GM19328 (cell line): ENCODE measurements at regions not wholly inside any gene's neighbourhood (a gene's known extent, or its start where the extent isn't known, plus 50 kb on each side); places are given as distances from the start of the nearest gene placed in this dataset.
"Not testable (repeated sequence)": the region's sequence is repeated elsewhere in the genome, so short reads cannot be mapped to it uniquely, and the experiment has no call there.

ENCODE experiments used
- ATAC-seq: cut with Tn5 transposase; IDR thresholded peaks from one replicate; pipeline ENCODE4 v1.9.1; 2021; ENCODE audit warnings: mild to moderate bottlenecking, moderate library complexity; ENCODE audit not compliant: unreplicated experiment

DNA sequence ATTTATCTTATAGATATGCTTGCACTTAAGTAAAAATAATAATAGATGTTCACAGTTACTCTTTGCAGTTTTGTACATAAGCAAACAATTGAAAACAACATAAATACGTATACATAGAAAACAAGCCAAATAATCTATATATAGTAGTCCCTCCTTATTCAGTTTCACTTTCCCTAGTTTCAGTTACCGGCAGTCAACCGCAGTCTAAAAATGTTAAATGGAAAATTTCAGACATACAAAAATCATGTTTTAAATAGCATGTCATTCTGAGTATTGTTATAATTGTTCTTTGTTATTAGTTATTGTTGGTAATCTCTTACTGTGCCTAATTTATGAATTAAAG, 262.0 kb downstream of the CGGBP1 start:
- ATAC-seq = no peak

DNA sequence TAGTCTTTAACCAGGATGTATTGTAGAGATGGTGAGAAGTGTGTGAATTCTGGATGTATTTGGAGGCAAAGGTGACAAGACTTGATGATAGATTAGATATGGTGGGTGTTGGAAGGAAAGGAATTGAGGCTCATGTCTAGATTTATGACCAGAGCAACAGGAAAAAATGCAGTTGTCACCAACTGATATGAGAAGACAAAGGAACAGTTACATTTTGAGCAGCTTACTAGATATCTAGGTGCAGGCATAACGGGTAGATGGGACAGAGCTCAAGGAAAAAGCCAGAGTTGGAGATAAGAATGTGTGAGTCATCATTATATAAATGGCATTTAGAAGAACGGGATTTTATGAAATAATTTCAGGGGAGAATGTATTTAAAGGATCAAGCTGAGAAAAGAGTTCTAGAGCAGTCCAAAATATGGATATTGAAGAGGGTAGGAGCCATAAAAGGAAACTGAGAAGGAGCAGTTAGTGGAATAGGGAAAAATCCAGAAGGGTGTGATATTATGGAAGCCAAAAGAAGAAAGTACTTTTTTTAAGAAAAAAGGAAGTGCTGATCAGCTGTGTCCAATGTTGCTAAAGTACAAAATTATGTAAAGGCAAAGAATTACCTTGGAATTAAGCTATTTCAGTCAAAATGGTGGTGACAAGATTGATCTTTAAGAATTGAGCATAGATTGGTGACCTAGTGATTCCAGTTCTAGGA, 262.5 kb downstream of the CGGBP1 start:
- no peak for ATAC-seq

DNA sequence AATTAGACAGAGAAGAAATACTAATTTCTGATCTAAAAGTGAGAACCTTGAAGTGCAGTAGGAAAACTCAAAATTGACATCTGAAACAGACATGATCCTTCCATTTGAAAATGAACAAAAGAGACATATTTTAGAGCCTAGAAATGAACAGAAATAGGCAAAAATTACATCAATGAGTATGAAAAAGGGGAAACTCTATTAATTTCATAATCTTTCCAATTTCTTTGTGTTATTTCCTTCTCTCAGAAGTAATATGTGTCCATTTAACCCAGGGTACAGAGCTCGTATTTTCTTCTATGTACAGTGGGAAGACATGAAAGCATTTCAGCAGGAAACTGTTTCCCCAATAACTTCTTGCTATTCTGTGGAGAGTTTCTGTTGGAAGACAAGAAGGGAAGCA, 263.1 kb downstream of the CGGBP1 start:
- ATAC-seq = no peak

DNA sequence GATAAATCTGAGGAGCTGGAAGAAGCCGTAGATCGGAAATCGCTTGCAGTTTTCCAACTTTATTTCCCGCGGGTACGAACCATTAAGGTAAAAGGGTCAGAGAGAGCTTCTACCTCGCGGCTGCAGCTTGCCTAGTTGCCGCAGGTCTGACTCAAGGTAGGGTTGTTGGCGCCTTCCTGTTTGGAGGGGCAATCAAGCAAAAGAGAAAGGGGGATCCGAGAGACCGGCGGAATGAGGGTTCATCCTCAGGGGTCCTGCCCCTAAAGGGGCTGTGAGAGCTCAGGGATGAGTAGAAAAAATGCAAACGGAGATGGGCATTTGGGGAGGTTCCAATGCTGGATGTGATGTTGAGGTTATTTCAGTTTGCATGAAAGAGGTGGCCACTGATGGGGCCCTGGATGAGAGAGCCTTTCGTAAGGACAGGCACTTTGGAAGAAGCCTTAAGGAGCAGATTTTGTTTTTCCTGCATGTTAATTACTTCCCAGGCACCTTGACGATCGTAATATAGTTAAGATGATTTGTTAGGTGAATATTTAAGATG, 265.4 kb downstream of the CGGBP1 start:
- no peak for ATAC-seq

DNA sequence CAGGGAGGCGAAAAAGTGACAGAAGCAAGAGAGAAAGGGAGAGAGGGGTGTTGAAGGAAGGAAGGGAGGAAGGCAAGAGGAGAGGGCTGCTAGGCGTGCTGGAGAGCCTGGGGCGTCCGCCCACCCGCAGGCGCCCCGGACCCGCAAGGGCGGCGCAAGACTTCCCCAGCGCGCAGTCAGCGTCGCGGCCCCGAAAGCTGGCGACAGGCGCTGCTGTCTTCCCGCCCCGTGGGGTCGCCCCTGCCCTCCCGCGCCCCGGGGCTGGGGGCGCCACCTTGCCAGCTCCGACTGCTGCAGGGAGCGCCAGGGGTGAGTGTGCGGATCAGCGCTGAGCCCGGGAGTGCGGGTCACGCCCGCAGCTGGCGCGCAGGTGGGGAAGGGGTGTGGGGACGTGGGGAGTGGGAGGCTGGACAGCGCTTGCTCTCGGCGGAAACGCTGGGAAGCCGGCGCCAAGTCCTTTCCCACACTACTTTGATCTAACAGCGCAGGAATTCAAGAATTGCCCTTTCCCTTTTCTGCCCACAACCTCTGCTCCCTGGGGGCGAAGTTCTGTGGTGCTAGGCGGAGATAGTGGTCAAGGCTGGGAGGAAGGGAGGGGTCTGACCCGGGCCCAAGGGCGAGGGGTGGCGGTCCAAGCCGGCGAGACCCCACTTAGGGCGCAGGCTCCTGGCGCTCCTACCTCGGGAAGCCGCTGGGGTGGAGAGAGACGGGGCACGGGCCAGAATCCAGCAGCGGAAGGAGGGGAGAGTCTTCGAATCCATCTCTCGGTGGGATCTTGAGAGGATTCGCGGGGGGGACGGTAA, 266.1 kb downstream of the CGGBP1 start, which contains the start of gene HTR1F:
Gene HTR1F (plus strand): TSS at position 173 of the 803 bp plus-strand sequence.
- no peak for ATAC-seq

DNA sequence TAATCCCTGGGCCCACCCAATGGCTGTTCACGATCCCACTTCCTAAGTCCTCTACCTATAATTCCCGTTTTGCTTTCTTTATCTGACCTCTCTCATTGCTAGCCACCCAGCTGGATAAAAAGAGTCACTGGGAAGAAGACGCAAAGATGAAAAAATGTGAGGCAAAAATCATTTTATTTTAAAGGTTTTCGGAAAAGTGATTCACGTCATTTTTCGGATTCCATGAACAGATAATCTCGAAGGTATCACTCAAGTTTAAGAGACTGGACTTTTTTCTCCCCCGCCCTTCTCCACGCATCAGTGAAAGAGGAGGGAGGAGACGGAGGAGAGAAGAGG, 266.6 kb downstream of the CGGBP1 start:
- ATAC-seq = no peak

DNA sequence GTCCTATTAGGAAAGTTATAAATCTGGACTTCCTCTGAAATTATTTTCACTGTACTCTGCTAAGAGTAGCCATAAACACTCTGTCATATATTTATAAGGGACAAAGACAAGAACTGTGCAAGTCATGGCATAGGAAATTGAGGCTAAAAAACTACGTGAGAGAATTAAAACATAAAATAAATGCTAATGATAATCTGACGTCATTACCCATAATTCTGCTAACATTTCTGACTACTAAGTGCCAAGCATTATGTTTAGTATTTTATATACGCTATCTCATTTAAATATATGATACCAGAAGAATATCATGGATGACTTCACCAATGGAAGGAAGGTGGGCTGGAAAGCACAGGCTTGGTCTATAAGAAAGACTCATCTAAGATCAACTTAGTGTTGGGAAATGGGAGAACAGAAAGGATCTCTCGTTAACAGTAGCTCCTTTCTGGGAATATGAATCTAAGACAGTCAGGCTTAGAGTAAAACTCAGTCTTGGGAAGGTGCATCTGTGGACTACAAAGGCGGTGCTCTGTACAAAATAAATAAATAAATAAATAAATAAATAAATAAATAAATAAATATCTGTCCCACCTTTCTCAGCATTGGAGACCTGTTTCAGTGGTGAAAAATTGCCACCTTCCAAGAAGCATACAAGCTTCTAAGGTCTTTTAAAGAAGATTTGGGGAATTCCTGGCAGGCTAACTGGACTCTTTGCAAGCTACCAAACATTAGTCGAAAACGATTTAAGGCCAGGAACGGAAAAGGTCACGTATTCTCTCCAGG, 267.4 kb downstream of the CGGBP1 start:
- no peak for ATAC-seq

DNA sequence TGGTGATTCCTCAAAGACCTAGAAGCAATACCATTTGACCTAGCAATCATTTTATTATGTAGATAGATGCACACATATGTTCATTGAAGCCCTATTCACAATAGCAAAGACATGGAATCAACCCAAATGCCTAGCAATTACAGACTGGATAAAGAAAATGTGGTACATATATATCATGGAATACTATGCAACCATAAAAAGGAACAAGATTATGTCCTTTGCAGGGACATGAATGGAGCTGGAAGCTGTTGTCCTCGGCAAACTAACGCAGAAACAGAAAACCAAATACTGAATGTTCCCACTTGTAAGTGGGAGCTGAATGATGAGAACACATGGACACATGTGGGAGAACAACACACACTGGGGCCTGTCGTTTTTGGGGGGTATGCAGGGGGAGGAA, 269.8 kb downstream of the CGGBP1 start:
- ATAC-seq = not testable (repeated sequence)

DNA sequence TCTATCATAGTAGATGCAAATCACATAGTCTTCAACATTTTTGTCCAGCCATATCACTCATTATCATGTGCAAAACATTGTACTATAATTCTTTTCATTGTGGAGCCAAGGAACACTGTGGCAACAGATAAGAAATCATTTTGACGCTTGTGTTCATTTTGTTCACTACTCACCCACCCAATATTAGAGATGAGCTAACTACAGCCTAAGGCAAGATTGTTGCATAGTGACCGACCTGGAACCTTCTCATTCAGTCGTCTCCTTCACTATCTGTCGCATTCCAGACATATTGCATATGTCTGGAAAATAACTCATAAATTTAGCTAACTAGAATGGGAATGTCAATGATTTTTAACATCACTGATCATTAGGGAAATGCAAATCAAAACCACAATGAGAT, 270.3 kb downstream of the CGGBP1 start:
- ATAC-seq = no peak

DNA sequence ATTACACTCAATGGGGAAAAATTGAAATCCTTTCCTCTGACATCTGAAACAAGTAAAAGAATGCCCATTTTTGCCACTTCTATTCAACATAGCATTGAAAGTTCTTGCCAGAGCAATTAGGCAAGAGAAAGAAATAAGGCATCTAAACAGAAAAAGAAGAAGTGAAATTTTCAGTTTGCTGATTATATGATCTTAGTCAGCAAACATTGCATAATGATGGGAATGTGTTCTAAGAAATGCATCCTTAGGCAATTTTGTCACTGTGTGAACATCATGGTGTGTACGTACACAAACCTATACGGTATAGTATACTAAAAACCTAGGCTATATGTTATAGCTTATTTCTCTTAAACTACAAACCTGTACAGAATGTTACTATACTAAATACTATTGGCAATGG, 278.0 kb downstream of the CGGBP1 start:
- ATAC-seq = no peak

DNA sequence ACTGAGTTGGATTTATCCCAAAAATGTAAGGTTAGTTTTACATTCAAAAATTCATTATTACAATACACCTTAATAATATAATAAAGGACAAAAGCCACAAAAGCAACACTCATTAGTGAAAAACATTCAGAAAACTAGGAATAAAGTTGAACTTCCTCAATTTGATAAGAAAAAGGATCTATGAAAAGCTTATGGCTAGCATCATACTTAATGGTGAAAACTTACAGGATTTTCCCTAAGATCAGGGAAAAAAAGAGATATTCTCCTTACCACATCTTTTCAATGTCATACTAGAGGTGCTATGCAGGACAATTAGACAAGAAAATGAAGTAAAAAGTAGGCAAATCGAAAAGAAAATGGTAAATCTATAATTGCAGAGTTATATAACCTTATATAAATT, 279.9 kb downstream of the CGGBP1 start:
- ATAC-seq = no peak

DNA sequence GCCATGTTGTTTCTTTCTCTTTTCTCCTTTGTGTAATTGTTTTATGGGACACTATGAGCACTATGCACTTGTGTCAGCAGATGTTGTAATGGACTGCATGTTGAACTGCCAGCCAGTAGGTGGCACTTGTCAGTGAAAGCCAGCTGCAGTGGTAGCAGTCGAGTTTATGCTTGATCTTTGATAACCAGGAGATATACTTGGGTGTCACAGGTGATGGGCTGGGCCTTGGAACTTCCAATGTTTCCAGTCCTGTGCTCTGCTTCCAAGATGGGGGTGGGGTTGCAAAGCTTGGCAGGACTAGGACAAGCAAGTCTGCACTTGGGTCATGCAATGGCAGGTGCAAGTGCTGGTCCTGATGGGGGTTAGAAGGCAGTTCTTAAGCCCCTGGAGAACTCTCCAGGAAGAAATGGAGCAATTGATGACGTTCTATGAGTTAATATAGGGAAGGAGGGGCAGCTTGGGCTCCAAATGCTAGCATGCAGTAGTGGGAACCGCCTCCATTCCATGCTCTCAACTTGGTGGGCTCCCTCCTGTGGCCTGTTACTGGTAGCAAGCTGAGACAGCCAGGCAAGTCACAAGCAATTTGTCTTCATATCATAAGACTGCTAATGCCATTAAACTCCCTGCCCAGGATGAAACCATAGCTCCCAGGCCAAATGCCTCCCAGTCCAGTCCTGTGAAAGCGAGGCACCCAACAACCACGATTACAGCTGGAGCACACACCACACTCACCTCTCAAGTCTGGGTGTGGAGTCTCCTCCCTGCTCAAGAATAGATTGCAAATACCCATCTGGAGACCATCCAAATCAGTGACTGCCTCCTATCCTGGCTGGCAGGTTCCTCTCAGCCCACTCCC, 287.2 kb downstream of the CGGBP1 start:
- peak; percentile 90 for ATAC-seq

DNA sequence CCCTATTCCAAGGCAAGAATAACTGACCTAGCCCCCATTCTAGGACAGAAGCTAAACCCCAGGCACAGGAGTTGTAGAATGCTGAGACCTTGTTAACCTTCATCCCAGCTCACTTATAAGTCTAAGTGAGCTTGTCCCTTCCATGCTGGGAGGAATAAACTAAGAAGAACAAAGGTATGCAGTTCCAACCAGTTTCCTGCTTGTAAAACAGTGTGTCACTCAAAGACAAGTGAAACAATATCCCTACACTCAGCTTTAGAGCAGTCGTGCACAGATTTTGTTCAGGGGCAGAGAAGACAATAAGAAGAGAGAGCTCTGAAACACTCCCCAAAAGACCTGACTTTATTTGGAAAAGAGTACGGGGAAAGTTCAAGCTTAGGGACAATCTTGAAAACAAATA, 292.1 kb downstream of the CGGBP1 start:
- ATAC-seq = no peak

DNA sequence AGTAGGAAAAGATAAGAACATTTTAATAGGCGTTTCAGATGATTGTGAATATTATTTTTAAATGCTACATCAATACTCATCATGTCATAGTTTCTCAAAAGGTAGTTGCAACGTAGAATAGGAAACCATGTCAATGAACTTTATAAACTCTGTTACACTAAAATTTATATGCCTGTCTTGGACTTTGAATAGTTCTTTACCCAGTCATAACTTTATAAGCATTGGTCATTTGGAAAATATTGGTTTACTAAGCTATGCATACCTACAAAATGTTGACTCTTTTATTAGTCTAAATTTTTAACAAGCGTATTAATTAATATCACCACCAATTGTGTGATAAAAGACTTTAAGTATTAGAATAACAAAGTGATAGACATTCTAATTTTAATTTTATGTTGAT, 293.5 kb downstream of the CGGBP1 start:
- no peak for ATAC-seq

DNA sequence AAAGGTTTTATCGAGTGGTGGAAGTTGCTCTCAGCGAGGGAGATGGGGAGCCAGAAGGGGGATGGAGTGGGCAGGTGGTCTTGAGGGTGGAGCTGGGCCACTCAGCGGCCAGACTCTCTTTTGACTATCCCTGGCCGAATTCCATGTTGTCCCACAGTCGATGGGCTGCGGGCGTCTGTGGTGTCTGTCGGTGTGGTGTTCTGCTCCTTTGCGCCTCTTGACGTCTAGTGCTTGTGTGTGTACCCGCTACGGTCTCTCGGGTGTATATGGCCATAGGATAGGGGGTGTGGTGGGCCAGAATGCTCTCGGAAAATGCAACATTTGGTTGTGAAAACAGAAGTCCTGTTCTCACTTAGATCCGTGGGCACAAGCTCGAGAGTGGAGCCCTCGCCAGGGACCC, 297.0 kb downstream of the CGGBP1 start:
- no peak for ATAC-seq

DNA sequence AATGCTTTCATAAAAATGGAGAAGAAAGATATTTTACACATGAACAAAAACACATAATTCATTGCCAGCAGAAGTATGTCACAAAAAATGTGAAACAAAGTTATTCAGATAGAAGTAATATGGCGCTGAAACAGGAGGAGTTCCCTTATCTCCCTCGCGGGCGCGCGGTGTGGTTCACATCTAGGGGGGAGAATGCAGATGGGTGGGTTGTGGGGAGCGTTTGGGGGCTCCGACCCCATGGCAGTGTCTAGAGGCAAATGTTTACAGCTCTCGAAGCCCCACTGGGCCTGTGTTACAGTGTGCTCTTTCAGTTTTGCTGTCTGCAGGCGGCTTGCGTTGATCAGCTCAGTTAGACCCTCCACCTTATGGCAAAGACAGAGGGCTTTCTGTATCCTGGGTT, 297.5 kb downstream of the CGGBP1 start:
- no peak for ATAC-seq

DNA sequence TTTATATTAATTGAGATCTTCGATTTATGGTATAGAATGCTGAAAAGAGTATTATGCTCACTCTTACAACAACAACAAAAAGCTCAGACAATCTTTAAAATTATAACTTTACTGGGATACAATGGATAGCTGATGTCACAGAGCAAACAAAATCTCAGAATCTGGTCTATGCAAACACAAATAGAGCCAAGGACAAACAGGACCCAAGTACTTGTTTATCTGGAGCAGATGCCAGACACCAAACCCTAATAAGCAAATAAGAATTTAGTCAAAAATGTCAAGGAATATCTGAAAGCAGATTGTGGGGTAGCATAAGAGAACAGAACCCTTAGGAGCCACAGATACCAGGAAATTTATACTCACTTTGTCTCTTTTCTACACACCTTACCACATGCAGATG, 302.2 kb downstream of the CGGBP1 start:
- no peak for ATAC-seq

DNA sequence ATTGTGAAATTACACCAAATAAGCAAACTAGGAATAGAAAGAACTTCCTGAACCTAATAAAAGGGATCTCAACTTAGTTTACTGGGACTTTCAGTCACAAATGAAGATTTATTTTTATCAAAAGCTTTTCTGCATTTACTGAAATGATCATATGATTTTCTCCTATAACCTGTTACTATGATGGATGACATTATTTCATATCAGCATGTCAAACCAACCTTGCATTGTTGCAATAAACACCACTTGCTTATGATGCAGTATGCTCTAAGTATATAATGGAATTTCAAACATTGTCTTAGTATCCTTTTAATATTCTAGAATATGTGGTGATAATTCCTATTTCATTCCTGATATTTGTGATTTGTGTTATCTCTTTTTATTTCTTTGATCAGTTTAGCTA, 303.0 kb downstream of the CGGBP1 start:
- ATAC-seq = no peak

DNA sequence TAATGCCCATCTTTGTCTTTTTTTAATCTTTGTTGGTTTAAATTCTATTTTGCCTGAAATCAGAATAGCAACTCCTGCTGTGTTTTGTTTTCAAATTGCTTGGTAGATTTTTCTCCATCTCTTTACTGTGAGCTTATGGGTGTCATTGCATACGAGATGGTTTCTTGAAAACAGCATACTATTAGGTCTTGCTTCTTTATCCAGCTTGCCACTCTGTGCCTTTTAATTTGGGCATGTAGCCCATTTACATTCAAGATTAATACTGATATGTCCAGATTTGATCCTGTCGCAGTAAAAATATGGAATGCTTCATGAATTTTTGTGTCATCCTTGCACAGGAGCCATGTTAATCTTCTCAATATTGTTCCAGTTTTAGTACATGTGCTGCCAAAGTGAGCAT, 316.6 kb downstream of the CGGBP1 start:
- no peak for ATAC-seq

DNA sequence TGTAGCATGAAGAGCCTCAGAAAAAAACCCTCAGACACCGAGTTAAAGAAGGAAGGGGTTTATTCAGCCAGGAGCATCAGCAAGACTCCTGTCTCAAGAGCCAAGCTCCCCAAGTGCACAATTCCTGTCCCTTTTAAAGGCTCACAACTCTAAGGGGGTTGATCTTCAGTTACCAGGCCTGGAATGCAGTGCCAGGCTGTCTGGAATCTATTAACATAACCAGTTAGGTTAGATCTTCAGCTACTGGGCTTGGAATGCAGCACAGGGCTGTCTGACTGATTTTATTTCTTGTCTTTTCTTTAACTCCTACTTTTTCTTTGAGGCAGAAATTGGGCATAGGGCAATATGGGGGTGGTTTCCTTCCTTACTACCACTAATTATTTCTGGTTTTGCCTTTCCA, 317.9 kb downstream of the CGGBP1 start:
- ATAC-seq = not testable (repeated sequence)

DNA sequence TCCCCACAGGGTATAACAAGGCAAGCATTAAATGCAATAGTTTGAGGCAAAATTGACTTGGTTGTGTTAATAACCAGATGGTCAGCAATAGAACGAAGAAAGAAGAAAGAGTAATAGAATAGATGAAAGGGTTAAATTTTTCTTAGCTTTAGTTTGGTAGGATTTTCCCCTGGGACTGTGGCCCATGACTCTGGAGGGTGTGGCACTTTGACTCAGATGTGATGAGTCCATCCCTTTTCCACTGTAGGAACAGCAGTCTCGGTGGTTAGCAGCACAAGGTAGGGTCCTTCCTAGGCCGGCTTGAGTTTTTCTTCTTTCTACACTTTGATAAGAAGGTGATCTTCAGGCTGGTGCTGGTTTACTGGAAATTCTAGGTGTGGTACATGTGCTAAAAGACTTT, 321.0 kb downstream of the CGGBP1 start:
- ATAC-seq = not testable (repeated sequence)
